Peyer's patch (tissue), 4 donors: ENCODE measurements at regions not wholly inside any gene's neighbourhood (a gene's known extent, or its start where the extent isn't known, plus 50 kb on each side); places are given as distances from the start of the nearest gene placed in this dataset.

ENCODE experiments used
- POLR2A ChIP-seq, 2 donors: fragments of 450-650 bp; IDR thresholded peaks; one replicate each; pipeline ENCODE4 v1.5.1; 2017; ENCODE audit warnings: antibody characterized with exemption in 2 of 2, mild to moderate bottlenecking in 2 of 2, moderate library complexity in 2 of 2
- TF ChIP-seq, protein P1 (sequence below), 6 experiments: fragments of 450-650 bp in 4 of 6; fragments of 200-600 bp in 2 of 6; sonication (generic) in 1 of 6; IDR thresholded peaks; one replicate each; pipeline ENCODE4 v1.5.1; 2017 to 2019; ENCODE audit warnings: antibody characterized with exemption in 6 of 6, mild to moderate bottlenecking in 3 of 6, moderate library complexity in 1 of 6

GRCh38 chr18:27239669-27240068, 54.6 kb upstream of the CHST9 start:
- no peak for TF ChIP-seq POLR2A (IDR thresholded peaks at IDR 0.05)
- TF ChIP-seq, protein P1, sequence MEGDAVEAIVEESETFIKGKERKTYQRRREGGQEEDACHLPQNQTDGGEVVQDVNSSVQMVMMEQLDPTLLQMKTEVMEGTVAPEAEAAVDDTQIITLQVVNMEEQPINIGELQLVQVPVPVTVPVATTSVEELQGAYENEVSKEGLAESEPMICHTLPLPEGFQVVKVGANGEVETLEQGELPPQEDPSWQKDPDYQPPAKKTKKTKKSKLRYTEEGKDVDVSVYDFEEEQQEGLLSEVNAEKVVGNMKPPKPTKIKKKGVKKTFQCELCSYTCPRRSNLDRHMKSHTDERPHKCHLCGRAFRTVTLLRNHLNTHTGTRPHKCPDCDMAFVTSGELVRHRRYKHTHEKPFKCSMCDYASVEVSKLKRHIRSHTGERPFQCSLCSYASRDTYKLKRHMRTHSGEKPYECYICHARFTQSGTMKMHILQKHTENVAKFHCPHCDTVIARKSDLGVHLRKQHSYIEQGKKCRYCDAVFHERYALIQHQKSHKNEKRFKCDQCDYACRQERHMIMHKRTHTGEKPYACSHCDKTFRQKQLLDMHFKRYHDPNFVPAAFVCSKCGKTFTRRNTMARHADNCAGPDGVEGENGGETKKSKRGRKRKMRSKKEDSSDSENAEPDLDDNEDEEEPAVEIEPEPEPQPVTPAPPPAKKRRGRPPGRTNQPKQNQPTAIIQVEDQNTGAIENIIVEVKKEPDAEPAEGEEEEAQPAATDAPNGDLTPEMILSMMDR (IDR thresholded peaks at IDR 0.05): no peak
